Ramos (cell line): ENCODE measurements at regions not wholly inside any gene's neighbourhood (a gene's known extent, or its start where the extent isn't known, plus 50 kb on each side); places are given as distances from the start of the nearest gene placed in this dataset.
"Not testable (repeated sequence)": the region's sequence is repeated elsewhere in the genome, so short reads cannot be mapped to it uniquely, and the experiment has no call there.

ENCODE experiments used
- in situ Hi-C: fragments of 300-500 bp; cut with MboI; formaldehyde crosslinking; loops from one replicate; pipeline ENCODE4 v1.14.3; 2022; ENCODE audit warnings: low sequenced_read_pairs; ENCODE audit not compliant: unreplicated experiment

GRCh38 chr2:59790186-59791003 is 763.1 kb downstream of the BCL11A start:
- in situ Hi-C loops, result no loop called here

- in situ Hi-C loops, result no loop called here
Measured at GRCh38 chr2:59789523-59789922, 763.9 kb downstream of the BCL11A start.

DNA sequence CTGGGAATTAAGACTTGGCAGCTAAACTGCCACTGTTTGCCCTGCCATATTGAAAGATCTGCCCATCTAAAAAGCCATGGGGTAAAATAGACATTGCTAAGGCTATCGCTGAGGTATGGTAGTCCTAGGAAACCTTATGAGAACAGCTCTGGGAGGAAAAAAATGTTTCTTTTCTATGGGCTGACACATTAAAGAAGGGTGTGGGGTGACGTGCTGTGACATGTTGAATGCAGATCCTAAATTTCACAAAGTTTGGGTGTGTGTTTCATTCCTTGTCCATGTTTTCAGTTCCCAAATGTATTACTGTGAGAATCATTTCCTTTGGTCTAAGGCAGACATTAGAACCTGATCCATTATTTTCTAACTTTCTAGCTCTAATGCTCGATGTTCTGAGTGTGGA is 766.4 kb downstream of the BCL11A start:
- in situ Hi-C loops, result no loop called here

DNA sequence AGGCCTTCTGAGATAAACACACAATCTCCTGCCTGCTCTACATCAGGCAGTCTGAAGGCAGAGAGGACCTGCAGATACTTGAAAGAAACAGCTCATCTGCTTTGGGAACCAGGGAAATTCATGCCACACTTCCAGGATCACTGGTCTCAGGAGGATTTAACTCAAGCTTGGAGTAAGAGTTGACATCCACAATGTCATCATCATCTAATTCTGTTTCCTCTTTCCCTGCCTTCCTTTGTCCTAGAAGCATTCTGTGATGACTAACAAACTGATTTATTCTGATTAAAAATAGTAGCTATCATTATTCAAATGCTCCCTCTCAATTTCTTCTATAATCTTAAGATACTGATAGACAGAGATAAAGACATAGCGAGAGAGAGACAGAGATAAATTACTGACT is 766.8 kb downstream of the BCL11A start:
- in situ Hi-C loops, result no loop called here

DNA sequence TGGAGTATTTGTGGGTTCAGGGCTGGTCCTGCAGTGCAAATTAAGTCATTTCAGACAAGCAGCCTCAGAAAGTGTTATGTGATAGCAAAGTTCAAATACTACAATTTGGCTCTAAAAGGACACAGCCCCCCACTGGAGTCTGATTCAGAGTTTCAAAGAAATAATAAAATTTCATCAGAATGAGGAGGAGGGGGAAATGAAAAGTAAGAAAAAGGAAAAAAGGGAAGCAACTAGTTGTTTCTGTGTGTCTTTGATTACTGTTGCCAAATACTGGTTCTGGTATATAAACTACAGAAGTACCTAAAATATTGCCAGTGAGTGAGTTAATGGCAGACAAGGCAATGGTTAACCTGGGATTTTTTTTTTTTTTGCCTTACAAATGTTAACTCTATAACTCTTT is 773.9 kb downstream of the BCL11A start:
- in situ Hi-C loops, result no loop called here

- in situ Hi-C loops, result no loop called here
Measured at GRCh38 chr2:59777120-59777519, 776.3 kb downstream of the BCL11A start.

DNA sequence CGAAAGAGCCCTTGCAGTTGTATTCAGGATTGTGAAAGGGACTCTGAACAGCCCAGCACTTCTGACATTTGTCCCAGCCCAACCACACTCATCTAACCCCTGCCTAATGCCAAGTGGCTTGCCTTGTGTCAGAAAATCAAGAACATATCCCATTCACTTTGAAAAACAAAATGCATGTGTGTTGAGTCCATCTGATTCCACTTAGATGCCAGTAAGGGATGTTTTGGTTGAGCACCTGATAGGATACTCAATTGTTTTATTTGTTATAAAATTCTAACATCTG is 776.8 kb downstream of the BCL11A start:
- in situ Hi-C loops, result no loop called here

DNA sequence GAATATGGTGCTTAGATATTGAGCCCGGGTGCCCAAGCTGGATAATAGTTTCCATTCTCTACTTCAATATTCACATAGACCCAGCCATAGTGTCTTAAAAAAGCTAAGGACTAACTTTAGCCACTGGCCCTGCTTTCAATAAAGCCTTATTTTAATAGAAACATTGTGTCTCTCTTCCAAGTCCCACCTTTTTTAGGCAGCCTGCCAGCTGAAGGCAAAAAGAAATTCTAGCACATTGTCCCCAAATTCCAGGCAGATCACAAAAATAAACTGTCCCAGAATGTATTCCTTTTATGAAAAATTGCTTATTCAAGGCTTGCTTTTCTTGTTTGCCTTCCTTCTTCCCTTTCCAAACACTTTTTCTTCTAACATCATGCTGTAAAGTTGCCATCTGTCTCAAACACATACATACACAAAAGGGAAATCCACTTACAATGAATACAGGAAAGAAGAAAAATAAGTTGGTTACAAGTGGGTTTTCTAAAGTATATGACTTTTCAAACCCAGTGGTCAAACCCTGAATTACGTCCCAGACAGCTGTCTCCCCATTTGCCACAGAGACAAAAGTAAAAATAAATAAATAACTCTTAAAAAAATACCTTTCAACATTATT is 778.5 kb downstream of the BCL11A start:
- in situ Hi-C loops, result no loop called here

DNA sequence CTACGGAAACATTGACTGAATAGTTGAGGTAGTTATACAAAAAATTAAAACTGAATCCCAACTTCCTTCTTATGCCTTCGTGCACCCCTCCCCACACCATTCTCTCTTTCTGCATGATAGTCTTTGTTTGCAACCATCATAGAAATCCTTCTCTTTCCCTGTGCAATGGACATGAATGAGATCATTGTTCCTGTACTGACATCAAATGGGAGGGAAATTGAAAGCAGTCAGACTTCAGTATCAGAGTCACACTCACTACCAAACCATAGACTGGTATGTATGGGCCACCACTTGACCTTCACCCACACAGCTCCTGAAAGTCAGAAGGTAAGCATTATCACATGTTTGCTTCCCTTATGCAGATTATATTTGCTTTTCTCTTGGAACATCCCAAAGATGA is 782.8 kb downstream of the BCL11A start:
- in situ Hi-C loops, result no loop called here

- in situ Hi-C loops, result no loop called here
Measured at GRCh38 chr2:59761966-59762365, 791.5 kb downstream of the BCL11A start.

DNA sequence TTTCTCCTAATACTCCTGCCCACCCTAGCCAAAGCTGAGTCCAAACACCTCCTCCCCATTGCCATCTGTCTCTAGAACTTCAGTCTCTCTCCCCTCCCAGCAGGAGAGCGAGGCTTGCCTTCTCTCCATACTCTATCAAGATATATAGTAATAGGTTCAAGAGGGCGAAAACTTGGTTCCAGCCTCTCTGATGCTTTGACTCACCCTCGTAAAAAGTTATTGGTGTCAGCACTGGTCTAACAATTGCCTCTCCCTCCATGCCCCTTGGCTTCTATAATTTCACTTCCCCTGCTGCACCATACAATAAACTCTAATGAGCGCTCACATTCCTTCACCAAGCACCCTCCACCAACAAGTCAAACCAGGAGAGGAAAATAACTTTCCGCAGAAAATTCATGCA is 797.3 kb downstream of the BCL11A start:
- in situ Hi-C loops, result no loop called here

DNA sequence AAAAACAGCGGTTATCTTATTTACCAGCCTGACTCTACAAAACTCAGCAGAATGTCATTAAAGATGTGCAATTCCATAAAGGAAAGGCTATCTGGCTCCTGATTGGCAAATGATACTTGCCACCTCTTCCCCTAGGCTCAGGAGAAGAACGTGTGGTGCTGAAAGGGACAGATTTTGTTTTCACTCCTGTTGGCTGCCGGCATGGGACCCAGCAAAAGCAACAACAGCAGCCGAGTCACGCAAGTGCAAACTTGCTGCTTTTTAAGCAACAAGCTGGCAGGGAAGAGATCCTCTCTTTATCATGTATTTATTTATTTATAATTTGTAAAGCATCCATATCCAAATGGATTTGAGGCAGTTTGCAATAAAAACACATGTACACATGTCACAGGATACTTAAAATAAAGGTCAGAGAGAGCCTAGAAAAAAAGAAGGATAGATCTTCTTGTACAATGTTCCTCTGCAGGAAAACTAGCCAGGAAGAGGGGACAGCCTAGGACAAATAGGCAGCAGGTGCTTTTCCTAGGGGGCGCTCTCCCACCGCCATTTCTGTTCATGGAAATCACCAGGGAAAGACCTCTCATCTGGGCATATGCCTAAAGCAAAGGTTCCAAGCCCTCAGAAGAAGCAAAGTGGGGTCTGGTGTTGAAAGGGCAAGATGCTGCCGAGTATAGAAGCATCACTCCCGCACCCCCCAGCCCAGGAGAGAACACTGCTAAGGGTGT is 799.3 kb downstream of the BCL11A start:
- in situ Hi-C loops, result no loop called here

DNA sequence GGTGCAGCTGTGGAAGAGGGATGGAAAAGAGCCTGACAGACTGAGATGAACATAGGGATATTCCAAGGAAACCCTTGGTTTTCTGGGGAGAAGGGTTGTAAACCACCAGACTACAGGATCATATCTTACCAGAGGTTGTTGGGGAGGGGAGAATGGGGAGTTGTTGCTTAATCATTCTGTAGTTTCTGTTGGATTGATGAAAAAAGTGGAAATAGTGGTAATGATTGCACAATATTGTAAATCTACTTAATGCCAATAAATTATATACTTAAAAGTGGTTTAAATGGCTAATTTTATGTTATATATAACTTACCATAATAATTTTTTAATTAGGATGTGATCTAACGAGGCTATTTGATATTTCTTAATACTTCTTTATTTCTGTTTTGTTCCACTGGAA is 800.9 kb downstream of the BCL11A start:
- in situ Hi-C loops, result no loop called here

GRCh38 chr2:59752071-59752470 is 801.4 kb downstream of the BCL11A start:
- in situ Hi-C loops, result no loop called here

- in situ Hi-C loops, result not testable (repeated sequence)
Measured at GRCh38 chr2:59751214-59751613, 802.2 kb downstream of the BCL11A start.

DNA sequence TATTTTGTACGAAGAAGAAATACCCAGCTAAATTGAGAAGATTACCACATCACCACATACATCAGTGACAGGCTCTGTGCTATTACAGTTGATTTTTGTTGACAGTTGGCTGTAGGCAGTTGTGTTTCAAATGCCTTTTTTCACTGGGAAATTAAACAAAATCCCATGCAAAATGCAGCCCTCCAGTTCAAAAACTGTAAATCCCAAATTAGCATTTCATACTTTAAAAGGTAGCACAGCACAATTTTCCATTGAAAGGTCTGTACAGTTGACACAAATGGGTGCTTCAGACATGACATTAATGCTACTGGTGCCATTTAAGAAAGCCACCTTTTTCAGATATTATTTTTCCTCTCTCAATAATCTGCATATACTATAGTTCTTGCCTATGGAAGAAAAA is 807.2 kb downstream of the BCL11A start:
- in situ Hi-C loops, result no loop called here

DNA sequence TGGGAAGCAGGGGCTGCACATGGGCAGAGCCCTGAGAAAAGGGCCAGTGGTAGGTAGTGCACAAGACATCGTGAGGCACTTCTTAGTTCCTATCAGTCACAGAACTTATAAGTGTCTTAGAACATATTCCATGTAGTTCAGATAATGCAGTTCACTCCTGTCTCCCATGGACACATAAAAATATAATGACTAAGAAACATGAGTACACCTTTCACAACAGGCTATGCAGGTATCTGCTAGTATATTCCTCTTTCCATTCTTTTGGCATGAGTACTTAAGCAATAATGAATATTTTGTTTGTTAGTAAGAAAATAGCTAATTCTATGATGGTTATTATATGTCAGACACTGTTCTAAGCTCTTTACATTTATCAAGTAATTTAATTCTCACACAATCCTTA is 808.4 kb downstream of the BCL11A start:
- in situ Hi-C loops, result no loop called here

DNA sequence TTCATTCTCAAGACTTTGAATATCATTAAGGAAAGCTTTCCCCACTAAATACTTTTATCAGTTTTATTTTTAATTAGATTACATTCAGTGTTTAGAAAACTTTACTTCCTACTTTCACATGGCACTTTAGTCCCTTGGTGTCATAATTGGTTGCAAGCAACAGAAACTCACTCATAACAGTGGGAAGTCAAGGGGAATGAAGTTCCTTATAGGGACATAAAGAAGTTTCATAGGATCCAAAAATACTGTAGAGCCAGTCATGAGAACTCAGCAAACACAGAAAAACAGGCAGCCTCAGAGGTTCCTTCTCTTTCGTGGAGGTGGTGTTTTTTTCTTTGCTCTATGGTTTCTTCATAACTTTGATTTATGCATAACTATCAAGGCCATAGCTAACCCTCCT is 809.0 kb downstream of the BCL11A start:
- in situ Hi-C loops, result no loop called here

GRCh38 chr2:59741840-59742239 is 811.6 kb downstream of the BCL11A start:
- in situ Hi-C loops, result no loop called here

DNA sequence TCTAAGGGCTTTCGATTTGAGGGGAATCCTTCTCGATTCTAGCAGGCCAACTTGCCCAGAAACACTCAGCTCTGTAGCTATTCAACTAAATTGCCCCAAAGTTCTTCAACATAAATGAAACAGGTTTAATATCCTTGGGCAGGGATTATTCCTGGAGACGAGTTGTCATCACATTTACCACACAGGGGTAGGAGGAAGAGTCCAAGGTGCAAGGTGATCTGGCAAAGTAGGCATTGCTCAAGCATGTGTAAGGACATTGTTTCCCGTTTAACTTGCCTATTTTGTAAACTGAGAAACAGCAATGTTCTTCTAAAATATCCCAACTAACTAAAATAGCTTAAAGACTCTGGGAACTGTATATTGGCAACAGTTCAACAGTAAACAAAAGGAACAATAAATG is 814.3 kb downstream of the BCL11A start:
- in situ Hi-C loops, result no loop called here

- in situ Hi-C loops, result no loop called here
Measured at GRCh38 chr2:59737299-59737698, 816.2 kb downstream of the BCL11A start.

- in situ Hi-C loops, result no loop called here
Measured at GRCh38 chr2:59734743-59735142, 818.7 kb downstream of the BCL11A start.
